IMR-90 (cell line): ENCODE measurements at regions not wholly inside any gene's neighbourhood (a gene's known extent, or its start where the extent isn't known, plus 50 kb on each side); places are given as distances from the start of the nearest gene placed in this dataset.

Experiments
- POLR2A ChIP-seq: IDR thresholded peaks from 2 replicates; pipeline ENCODE4 v1.6.1; 2012; ENCODE audit warnings: mild to moderate bottlenecking, low read depth, low read length
- TF ChIP-seq, protein P1 (sequence below): conservative IDR thresholded peaks from 2 replicates; pipeline ENCODE4 v1.5.1; 2012; ENCODE audit warnings: mild to moderate bottlenecking, low read depth, low read length, improper control_type of control experiment

GRCh38 chr5:54656261-54656728 is 138.7 kb downstream of the SNX18 start:
- TF ChIP-seq POLR2A: no peak
- TF ChIP-seq, protein P1, sequence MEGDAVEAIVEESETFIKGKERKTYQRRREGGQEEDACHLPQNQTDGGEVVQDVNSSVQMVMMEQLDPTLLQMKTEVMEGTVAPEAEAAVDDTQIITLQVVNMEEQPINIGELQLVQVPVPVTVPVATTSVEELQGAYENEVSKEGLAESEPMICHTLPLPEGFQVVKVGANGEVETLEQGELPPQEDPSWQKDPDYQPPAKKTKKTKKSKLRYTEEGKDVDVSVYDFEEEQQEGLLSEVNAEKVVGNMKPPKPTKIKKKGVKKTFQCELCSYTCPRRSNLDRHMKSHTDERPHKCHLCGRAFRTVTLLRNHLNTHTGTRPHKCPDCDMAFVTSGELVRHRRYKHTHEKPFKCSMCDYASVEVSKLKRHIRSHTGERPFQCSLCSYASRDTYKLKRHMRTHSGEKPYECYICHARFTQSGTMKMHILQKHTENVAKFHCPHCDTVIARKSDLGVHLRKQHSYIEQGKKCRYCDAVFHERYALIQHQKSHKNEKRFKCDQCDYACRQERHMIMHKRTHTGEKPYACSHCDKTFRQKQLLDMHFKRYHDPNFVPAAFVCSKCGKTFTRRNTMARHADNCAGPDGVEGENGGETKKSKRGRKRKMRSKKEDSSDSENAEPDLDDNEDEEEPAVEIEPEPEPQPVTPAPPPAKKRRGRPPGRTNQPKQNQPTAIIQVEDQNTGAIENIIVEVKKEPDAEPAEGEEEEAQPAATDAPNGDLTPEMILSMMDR: no peak
